ENCODE measurements at regions not wholly inside any gene's neighbourhood (a gene's known extent, or its start where the extent isn't known, plus 50 kb on each side); places are given as distances from the start of the nearest gene placed in this dataset.
"Not testable (repeated sequence)": the region's sequence is repeated elsewhere in the genome, so short reads cannot be mapped to it uniquely, and the experiment has no call there.

DNA sequence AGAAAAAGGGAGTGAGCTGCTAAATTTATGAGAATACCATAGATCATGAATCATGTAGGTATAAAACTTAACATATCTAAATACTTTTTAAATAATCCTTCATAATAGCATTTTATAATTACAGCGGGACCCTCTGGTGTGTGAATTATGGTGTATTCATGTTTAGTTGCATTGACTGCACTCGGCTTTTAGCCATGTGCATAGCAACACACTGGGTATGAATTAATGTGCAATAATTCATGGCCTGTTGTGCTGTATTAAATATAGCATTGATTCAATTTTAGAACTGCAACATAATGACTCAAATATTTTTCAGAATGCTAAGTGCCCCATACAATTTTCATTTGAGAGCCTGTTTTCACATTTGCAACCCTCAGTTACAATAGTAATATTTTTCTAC lies 249.6 kb upstream of the G2E3 start:
- DNase-seq (ENCODE audit: low read depth): no peak

- no peak for DNase-seq (ENCODE audit: low read depth)
These were observed 246.7 kb upstream of the G2E3 start for GRCh38 chr14:30312214-30312613.

GRCh38 chr14:30317729-30318128 lies 241.2 kb upstream of the G2E3 start:
- DNase-seq (ENCODE audit: low read depth): no peak

DNA sequence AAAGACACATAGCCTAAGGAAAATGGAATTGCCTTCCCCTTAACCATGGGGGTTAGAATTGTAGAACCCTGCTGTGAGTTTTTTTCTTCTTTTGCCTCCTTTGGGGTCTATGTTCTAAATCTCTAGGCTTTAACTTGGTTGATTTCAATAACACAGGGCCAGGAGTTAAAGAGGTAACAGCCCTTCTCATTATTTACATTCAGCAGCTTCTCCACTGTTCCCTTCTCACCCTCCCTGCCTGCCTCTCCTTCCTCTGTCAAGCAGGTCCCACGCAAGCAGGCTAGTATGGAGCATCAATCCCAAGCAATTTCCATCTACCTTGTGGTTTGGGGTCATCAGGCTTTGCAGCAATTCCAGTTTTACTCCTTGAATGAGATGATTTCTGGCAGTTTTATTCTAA lies 236.1 kb upstream of the G2E3 start:
- DNase-seq (ENCODE audit: low read depth): no peak

- DNase-seq (ENCODE audit: low read depth): no peak
These were observed 228.9 kb upstream of the G2E3 start for GRCh38 chr14:30330033-30330432.

GRCh38 chr14:30330445-30330844 lies 228.5 kb upstream of the G2E3 start:
- DNase-seq (ENCODE audit: low read depth): no peak

GRCh38 chr14:30331030-30331429 lies 227.9 kb upstream of the G2E3 start:
- no peak for DNase-seq (ENCODE audit: low read depth)

DNA sequence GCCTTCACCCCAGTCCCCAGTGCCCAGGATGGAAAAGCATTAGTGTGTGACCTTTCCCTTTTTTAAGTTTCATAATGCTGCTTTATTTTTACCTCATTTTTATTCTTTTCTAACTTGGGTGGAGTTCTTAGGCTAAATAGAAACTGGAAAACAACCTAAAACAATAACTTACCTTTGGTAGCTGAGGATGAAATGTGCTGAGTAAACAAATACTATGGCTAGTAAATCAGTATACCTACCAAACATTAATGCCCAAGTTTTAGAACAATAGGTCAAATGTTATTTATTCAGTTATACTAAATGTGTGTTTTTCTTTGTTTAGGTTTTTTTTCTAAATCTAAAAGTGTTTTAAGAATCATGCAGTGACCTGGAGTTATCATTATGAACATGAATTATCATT lies 226.6 kb upstream of the G2E3 start:
- DNase-seq (ENCODE audit: low read depth): no peak

- DNase-seq (ENCODE audit: low read depth): no peak
These were observed 225.0 kb upstream of the G2E3 start for GRCh38 chr14:30333934-30334333.

DNA sequence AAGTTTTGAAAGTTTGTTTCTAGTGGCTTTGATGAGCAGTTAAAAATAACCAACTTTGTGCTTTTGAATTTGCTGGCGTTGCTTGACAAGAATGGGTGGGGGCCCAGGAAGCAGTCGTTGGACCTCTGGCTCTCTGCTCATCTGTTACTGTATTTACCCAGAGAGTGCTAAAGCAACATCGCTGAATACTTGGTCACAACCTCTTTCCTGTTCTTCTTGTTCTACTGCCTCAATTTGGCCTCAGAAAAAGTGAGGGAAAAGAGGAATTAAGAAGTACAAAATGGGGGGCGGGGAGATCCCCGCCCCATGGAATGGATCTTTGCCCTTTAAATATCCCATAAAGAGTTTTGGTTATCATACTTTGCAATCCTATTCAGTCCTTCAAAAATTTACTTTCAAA lies 221.5 kb upstream of the G2E3 start:
- no peak for DNase-seq (ENCODE audit: low read depth)

- DNase-seq (ENCODE audit: low read depth): no peak
These were observed 219.6 kb upstream of the G2E3 start for GRCh38 chr14:30339311-30339901.

DNA sequence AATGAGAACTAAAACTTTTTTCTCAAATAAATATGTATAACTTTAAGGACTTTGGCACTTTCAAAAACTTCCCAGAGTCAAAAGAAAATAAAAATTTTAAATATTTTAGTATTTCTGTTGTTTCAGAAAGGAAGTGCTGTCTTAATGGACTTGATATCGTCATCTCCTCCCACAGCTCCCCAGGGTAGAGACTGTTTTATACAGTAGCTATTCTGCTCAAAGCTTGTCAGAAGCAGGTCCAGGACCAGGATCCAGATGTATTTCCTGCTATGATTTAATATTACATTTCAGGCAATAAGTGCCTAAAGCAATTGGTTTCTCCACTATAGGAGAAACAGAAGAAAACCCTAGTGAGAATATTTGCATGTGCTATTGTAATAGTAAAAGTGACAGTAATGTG lies 218.5 kb upstream of the G2E3 start:
- DNase-seq (ENCODE audit: low read depth): no peak

- no peak for DNase-seq (ENCODE audit: low read depth)
These were observed 213.4 kb upstream of the G2E3 start for GRCh38 chr14:30345511-30345910.

DNA sequence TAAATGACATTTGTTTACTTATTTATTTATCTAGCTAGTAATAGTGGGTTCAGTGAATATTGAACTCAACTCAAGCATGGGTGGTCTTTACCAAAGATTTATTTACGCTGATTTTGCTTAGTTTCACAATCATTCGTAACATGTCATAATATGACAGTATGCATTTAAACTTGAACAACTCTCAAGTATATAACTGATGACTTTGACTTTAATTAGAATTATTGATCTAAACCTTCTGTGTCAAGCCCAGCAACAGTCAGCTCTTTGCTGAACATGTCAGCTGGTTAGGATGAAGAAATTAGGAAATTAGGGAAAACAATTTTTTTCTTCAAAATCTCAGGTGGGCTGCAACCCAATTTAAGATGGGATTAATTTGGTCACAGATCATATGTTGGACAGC lies 210.5 kb upstream of the G2E3 start:
- no peak for DNase-seq (ENCODE audit: low read depth)

- DNase-seq (ENCODE audit: low read depth): no peak
These were observed 209.4 kb upstream of the G2E3 start for GRCh38 chr14:30349520-30349919.

DNA sequence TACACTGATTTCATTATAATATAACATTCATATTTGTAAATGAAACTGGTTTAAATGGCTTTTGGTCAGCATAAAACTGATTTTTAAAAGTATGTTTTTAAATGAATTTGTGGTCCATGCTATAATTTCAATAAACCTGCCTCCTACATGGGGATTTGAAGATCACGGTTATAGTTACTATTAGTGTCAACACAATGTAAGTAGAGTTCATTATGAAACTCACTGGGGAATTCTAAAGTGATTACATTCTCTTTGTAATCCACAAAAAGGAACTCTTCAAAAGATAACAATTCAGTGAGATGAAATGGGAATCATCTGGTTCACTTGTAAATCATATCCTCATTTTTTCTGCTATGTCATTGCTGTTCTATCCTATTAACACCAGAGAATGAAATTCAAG lies 204.5 kb upstream of the G2E3 start:
- no peak for DNase-seq (ENCODE audit: low read depth)

GRCh38 chr14:30355431-30355913 lies 203.5 kb upstream of the G2E3 start:
- peak; percentile 10 for DNase-seq (ENCODE audit: low read depth)

- no peak for DNase-seq (ENCODE audit: low read depth)
These were observed 202.3 kb upstream of the G2E3 start for GRCh38 chr14:30356438-30357202.

DNA sequence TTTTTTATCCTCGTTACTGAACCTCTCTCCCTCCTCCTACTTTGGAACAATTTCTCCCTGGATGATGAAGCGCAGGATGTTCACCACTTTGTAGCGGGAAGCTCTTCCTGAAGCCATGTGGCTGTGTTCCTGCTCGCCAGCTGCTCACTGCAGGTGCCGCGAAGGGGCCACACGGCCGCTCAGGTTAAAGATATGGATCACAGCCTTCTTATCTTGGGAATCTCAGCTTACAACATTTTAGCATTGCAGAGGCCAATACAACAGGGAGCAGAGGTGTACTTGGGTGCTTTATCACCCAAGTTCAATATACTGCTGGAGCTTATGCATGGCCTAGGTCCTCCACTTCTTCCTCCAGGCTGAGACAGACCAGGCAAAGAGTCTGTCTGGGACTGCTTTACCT lies 201.2 kb upstream of the G2E3 start:
- no peak for DNase-seq (ENCODE audit: low read depth)

GRCh38 chr14:30362369-30363218 lies 196.4 kb upstream of the G2E3 start:
- DNase-seq (ENCODE audit: low read depth): no peak

DNA sequence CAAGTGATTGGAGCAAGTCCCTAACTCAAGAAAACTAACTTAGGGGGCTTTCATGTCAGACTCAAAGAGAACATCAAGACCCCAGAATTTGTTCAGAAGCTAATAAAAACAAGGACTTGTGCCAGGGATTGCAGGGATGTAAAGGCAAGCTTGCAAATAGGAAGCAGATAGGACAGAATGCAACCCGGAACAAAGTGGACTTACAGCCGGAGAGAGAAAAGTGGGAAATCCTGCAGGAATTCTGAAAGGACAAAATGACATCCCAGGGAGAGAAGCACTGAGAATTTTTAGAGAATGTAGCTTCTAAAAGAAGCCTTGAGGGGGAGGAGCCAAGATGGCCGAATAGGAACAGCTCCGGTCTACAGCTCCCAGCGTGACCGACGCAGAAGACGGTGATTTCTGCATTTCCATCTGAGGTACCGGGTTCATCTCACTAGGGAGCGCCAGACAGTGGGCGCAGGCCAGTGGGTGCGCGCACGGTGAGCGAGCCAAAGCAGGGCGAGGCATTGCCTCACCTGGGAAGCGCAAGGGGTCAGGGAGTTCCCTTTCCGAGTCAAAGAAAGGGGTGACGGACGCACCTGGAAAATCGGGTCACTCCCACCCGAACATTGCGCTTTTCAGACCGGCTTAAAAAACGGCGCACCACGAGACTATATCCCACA lies 195.6 kb upstream of the G2E3 start:
- not testable (repeated sequence) for DNase-seq (ENCODE audit: low read depth)

GRCh38 chr14:30369502-30370180 lies 189.3 kb upstream of the G2E3 start:
- no peak for DNase-seq (ENCODE audit: low read depth)

All from non-pigmented ciliary epithelial cell (primary cell).